KMS-11 (cell line): ENCODE measurements at regions not wholly inside any gene's neighbourhood (a gene's known extent, or its start where the extent isn't known, plus 50 kb on each side); places are given as distances from the start of the nearest gene placed in this dataset.

ENCODE experiments used
- H2AFZ ChIP-seq: fragments of 200-600 bp; sonication (generic); 2 replicates; pipeline ENCODE4 v1.6.1; 2016; ENCODE audit warnings: antibody characterized with exemption, mixed run types, low read depth
- H3K27ac ChIP-seq: fragments of 200-600 bp; sonication (generic); 2 replicates; pipeline ENCODE4 v1.6.1; 2016; ENCODE audit warnings: mild to moderate bottlenecking, mixed run types
- H3K27me3 ChIP-seq: fragments of 200-600 bp; sonication (generic); 2 replicates; pipeline ENCODE4 v1.6.1; 2017; ENCODE audit warnings: mild to moderate bottlenecking, low read depth, mixed run types, moderate library complexity; ENCODE audit not compliant: insufficient read depth
- H3K36me3 ChIP-seq: fragments of 200-600 bp; sonication (generic); 2 replicates; pipeline ENCODE4 v1.6.1; 2017; ENCODE audit warnings: mild to moderate bottlenecking, mixed run types; ENCODE audit not compliant: insufficient read depth
- H3K4me1 ChIP-seq: fragments of 200-600 bp; sonication (generic); 2 replicates; pipeline ENCODE4 v1.6.1; 2016; ENCODE audit warnings: mild to moderate bottlenecking, low read depth, mixed run types; ENCODE audit not compliant: poor library complexity, severe bottlenecking
- H3K4me2 ChIP-seq: fragments of 200-600 bp; sonication (generic); 2 replicates; pipeline ENCODE4 v1.7.0; 2016; ENCODE audit warnings: mild to moderate bottlenecking, mixed run types
- H3K4me3 ChIP-seq: fragments of 200-600 bp; sonication (generic); IDR thresholded peaks from 2 replicates; pipeline ENCODE4 v1.6.1; 2017; ENCODE audit warnings: low read depth, low read length, mixed read lengths; ENCODE audit not compliant: insufficient read depth
- H3K79me2 ChIP-seq: fragments of 200-600 bp; sonication (generic); 2 replicates; pipeline ENCODE4 v1.6.1; 2016; ENCODE audit warnings: low read depth, mixed run types; ENCODE audit not compliant: insufficient read depth
- H3K9ac ChIP-seq: fragments of 200-600 bp; sonication (generic); 2 replicates; pipeline ENCODE4 v1.6.1; 2016; ENCODE audit warnings: mild to moderate bottlenecking, mixed run types
- H4K20me1 ChIP-seq: fragments of 200-600 bp; sonication (generic); 2 replicates; pipeline ENCODE4 v1.6.1; 2016; ENCODE audit warnings: mild to moderate bottlenecking, mixed run types; ENCODE audit not compliant: insufficient read depth
- TF ChIP-seq, protein P1 (sequence below): fragments of 200-600 bp; sonication (generic); conservative IDR thresholded peaks from 2 replicates; pipeline ENCODE4 v1.6.1; 2017; ENCODE audit warnings: low read depth, mild to moderate bottlenecking, antibody characterized with exemption, low read length, moderate library complexity, mixed read lengths

DNA sequence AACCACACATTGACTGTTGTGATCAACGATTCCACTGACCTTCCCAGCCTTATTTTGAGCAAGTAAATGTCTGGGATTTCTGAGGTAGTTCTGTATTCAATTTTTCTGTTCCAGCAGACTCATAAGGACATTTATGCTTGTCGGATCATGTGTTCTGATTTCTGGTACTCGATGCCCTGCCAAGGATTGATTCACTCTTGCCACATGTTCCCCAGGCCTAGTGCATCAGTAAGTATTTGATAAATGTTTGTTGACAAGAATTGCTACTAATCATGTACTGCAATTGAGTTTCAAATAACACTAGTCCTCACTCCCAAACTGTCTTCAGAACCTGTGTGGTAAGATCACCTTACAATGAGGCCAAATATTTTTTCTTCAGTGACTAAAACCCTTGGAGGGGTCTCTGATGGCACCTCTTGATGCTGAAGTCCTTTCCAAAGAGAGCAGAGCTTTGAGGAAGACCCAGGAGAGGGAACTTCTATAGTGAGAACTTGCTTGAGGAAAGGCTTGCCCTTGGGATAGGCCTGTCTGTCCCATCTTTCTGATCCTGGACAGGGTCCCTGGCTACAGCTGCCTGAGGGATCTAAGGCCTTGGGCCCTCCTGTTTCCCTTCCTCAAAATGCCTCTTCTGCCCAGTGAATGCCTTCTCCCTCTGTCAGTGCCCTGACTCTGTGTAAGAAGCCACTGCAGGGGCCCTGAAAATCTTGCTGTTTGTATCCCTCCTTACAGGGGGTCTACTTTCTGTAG is 115.8 kb upstream of the FAM78B start:
- H3K79me2 ChIP-seq = no peaks in the 10 kb centered on the region

DNA sequence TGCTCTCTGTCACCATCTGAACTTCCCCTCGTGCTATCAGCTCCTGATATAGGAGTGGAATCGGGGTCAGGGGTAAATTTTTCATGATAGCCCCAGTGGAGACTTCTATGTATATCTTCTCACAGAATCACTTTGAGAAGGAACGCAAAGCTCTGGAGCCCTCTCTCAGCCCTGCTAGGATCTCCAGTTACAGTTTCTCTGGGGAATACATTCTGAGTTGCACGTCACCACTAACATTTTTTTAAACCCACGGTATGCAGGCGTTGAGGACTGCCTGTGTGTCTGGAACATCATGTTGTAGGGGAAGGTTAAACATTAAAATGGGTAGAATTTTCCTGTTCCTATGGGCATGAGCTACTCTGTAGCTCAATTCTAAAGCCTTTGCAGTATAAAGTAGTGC is 116.4 kb upstream of the FAM78B start:
- H3K27ac ChIP-seq = no peak overlapping the region
- no peak overlapping the region for H3K4me3 ChIP-seq
- no peak overlapping the region for H3K9ac ChIP-seq
- H3K27me3 ChIP-seq = no peaks in the 10 kb centered on the region
- TF ChIP-seq, protein P1, sequence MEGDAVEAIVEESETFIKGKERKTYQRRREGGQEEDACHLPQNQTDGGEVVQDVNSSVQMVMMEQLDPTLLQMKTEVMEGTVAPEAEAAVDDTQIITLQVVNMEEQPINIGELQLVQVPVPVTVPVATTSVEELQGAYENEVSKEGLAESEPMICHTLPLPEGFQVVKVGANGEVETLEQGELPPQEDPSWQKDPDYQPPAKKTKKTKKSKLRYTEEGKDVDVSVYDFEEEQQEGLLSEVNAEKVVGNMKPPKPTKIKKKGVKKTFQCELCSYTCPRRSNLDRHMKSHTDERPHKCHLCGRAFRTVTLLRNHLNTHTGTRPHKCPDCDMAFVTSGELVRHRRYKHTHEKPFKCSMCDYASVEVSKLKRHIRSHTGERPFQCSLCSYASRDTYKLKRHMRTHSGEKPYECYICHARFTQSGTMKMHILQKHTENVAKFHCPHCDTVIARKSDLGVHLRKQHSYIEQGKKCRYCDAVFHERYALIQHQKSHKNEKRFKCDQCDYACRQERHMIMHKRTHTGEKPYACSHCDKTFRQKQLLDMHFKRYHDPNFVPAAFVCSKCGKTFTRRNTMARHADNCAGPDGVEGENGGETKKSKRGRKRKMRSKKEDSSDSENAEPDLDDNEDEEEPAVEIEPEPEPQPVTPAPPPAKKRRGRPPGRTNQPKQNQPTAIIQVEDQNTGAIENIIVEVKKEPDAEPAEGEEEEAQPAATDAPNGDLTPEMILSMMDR = no peak
- no peaks in the 10 kb centered on the region for H3K4me1 ChIP-seq
- H3K4me2 ChIP-seq = no peak overlapping the region
- no peaks in the 10 kb centered on the region for H4K20me1 ChIP-seq
- no peaks in the 10 kb centered on the region for H3K79me2 ChIP-seq
- H2AFZ ChIP-seq = no peak overlapping the region
- no peaks in the 10 kb centered on the region for H3K36me3 ChIP-seq

More for the DNA sequence above, 115.8 kb upstream of the FAM78B start:
- Histone ChIP-seq H4K20me1 (no peaks in the 10 kb centered on the region), H3K4me1 (no peaks in the 10 kb centered on the region), H3K4me3 (no peak overlapping the region), H3K4me2 (no peak overlapping the region), H2AFZ (no peak overlapping the region), H3K27me3 (no peaks in the 10 kb centered on the region), H3K36me3 (no peaks in the 10 kb centered on the region), H3K27ac (no peak overlapping the region), H3K9ac (no peak overlapping the region)
- TF ChIP-seq, protein P1 = no peak

DNA sequence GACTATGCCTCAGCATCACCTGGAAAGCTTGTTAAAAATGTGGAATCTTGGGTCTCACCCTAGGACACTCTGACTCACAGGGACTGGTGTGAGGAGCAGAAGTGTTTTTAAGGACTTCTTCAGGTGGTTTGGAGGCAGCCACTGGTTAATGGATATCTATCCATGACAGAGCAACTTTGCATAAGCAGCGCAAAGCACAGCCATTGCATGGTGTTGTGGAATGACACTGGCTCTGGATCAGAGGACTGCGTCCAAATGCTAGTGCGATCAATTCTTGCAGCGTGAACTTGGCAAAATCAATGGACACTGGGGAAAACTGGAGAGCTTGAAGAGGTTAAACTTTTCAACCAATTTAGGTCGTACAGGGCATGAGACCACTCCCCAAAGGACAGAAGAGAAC is 116.8 kb upstream of the FAM78B start:
- Histone ChIP-seq H3K79me2 (no peaks in the 10 kb centered on the region), H3K4me3 (no peak overlapping the region), H4K20me1 (no peaks in the 10 kb centered on the region), H3K9ac (no peak overlapping the region), H3K27me3 (no peaks in the 10 kb centered on the region), H3K36me3 (no peaks in the 10 kb centered on the region), H2AFZ (no peak overlapping the region), H3K27ac (no peak overlapping the region), H3K4me1 (no peaks in the 10 kb centered on the region), H3K4me2 (no peak overlapping the region)
- TF ChIP-seq, protein P1 = no peak

DNA sequence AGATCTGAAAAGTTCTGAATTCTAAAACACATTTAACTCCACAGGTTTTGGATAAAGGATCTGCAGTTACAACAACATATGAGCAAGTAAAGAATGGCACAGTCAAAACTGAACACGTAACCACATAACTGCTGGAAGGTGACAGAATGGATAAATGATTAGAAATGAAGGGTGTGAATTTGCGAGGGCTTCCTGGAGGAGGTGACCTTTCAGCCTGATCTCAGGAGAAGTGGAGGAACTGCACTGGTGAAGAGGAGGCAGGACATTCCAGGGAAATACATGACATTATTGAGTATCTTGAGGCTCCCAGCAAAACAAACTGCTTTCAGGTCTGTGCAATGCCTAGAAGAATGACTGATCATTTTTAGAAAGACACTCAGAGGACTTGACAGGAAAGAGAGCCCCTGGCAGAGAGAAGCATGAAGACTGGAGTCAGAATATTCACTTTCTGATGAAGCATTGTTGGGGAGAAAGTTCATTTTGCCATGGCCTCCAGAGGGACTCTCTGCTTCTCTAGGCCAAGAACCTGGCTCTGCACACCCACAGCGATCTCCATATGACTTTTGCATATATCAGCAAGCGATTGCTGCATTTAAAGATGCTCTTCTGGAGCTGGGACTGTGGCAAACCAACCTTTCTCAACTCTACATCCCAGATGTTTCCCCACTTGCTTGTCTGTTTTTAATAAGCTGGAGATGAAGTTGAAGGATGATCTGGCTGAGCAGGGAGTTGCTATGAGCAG is 122.7 kb upstream of the FAM78B start:
- TF ChIP-seq, protein P1 = no peak
- Histone ChIP-seq H3K9ac (no peak overlapping the region), H3K36me3 (no peaks in the 10 kb centered on the region), H3K4me2 (no peak overlapping the region), H3K4me1 (no peaks in the 10 kb centered on the region), H3K4me3 (no peak overlapping the region), H3K27ac (no peak overlapping the region), H2AFZ (no peak overlapping the region), H4K20me1 (no peaks in the 10 kb centered on the region), H3K79me2 (no peaks in the 10 kb centered on the region), H3K27me3 (no peaks in the 10 kb centered on the region)
